ENCODE measurements at regions not wholly inside any gene's neighbourhood (a gene's known extent, or its start where the extent isn't known, plus 50 kb on each side); places are given as distances from the start of the nearest gene placed in this dataset.
A peak's percentile ranks its signal among the peaks of the same experiment; 100 is the strongest.
"Not testable (repeated sequence)": the region's sequence is repeated elsewhere in the genome, so short reads cannot be mapped to it uniquely, and the experiment has no call there.

DNA sequence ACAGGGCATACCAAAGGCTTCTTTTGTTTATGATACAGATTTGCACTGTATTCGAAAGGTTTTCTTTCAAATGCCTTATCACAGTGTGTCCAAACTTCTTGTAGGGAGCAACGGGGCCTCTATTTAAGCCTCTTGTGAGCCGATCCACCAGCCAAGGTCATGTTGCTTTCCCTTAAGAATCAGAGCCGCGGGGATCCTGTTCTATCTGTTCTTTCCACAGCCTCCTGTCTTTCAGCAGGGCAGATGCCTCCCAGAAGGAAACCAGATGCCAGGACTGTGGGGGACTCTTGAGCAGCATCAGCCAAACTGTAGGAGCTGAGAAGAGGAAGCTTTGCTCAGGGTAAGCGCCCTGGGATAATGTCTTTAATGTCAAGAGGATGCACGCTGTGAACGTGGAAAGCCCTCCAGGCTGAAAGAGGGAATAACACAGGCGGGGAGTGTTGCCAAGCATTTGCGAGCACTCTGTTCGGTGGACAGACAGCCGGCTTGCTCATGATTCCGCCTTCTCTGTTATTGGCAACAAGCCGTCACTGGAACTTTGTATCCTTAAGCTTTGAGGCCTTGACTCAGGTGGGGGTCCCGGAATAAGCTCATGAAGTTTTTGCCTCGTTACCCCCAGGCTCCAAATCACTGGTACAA is 279.8 kb upstream of the FRG1 start:
- no peaks in the 10 kb centered on the region for H3K4me1 ChIP-seq
- H3K36me3 ChIP-seq = no peaks in the 10 kb centered on the region
- H3K27me3 ChIP-seq = no peaks in the 10 kb centered on the region
- intact Hi-C loops (cut with DNase I) = no loop called here
- no peaks in the 10 kb centered on the region for H3K9me3 ChIP-seq
- WGBS = 46% methylated on average over 15 of the region's 16 CpGs
- DNase-seq (ENCODE audit: extremely low spot score) = no peak
- no peak overlapping the region for H3K4me3 ChIP-seq
- no peak overlapping the region for H3K27ac ChIP-seq (replicated peaks in 1 of 4)
- TF ChIP-seq, protein P1, sequence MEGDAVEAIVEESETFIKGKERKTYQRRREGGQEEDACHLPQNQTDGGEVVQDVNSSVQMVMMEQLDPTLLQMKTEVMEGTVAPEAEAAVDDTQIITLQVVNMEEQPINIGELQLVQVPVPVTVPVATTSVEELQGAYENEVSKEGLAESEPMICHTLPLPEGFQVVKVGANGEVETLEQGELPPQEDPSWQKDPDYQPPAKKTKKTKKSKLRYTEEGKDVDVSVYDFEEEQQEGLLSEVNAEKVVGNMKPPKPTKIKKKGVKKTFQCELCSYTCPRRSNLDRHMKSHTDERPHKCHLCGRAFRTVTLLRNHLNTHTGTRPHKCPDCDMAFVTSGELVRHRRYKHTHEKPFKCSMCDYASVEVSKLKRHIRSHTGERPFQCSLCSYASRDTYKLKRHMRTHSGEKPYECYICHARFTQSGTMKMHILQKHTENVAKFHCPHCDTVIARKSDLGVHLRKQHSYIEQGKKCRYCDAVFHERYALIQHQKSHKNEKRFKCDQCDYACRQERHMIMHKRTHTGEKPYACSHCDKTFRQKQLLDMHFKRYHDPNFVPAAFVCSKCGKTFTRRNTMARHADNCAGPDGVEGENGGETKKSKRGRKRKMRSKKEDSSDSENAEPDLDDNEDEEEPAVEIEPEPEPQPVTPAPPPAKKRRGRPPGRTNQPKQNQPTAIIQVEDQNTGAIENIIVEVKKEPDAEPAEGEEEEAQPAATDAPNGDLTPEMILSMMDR (IDR thresholded peaks at IDR 0.05) = no peak
- TF ChIP-seq POLR2A (IDR thresholded peaks at IDR 0.05; ENCODE audit: low read depth) (no peak), EP300 (IDR thresholded peaks at IDR 0.05) (no peak), POLR2AphosphoS5 (IDR thresholded peaks at IDR 0.05) (no peak)

DNA sequence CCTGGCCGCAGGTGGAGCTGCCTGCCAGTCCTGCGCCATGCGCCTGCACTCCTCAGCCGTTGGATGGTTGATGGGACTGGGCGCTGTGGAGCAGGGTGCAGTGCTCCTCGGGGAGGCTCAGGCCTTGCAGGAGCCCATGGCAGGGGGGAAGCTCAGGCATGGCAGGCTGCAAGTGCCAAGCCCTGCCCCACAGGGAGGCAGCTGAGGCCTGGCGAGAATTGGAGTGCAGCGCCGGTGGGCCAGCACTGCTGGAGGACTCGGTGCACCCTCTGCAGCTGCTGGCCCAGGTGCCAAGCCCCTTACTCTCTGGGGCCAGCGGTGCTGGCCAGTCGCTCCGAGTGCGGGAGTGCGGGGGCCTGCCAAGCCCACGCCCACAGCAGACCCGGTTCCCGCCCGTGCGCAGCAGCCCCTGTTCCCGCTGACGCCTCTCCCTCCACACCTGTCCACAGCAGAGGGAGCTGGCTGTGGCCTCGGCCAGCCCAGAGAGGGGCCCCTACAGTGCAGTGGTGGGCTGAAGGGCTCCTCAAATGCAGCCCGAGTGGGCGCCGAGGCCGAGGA is 275.9 kb upstream of the FRG1 start:
- Histone ChIP-seq H3K4me1 (no peaks in the 10 kb centered on the region), H3K4me3 (no peak overlapping the region), H3K27me3 (no peaks in the 10 kb centered on the region), H3K36me3 (no peaks in the 10 kb centered on the region), H3K9me3 (no peaks in the 10 kb centered on the region), H3K27ac (replicated peaks in 1 of 4) (no peak overlapping the region)
- DNase-seq (ENCODE audit: extremely low spot score) = peak; percentile 47
- intact Hi-C loops (cut with DNase I) = no loop called here
- WGBS = 97% methylated on average over 12 of the region's 27 CpGs
- TF ChIP-seq, protein P1 (IDR thresholded peaks at IDR 0.05) = no peak
- TF ChIP-seq POLR2A (IDR thresholded peaks at IDR 0.05; ENCODE audit: low read depth) (no peak), POLR2AphosphoS5 (IDR thresholded peaks at IDR 0.05) (no peak), EP300 (IDR thresholded peaks at IDR 0.05) (no peak)

DNA sequence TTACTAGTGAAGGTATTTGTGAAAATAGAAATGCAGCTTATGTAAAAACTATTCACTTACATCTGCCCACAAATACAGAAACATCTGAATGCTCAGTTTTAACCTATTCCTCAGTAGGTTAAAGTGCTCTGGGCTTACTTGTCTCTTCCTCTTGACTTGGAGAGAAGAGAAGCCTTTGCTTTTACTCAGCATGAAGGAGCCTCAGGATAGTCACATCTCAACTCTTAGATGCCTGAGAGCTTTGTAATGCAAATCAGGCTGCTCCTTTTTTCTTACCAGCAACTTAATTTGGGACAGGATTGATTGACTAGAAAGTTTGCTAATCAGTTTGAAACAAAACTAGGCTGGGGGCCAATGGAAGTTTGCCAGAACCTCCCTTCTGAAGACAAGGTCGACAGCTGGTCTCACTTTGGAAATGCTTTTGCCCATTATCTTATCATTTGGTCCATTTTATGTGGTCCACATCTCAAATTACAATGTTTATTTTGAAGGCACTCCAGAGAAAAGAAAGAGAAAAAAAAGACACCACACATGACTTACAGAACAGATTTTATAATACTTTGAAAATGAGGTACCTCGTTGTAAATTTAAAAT is 274.9 kb upstream of the FRG1 start:
- H3K27me3 ChIP-seq; H3K4me1 ChIP-seq; DNase-seq (ENCODE audit: extremely low spot score); H3K4me3 ChIP-seq; H3K36me3 ChIP-seq; H3K27ac ChIP-seq (replicated peaks in 1 of 4); intact Hi-C loops (cut with DNase I); H3K9me3 ChIP-seq: not testable (repeated sequence)
- 38% methylated on average over 2 of the region's 2 CpGs for WGBS

DNA sequence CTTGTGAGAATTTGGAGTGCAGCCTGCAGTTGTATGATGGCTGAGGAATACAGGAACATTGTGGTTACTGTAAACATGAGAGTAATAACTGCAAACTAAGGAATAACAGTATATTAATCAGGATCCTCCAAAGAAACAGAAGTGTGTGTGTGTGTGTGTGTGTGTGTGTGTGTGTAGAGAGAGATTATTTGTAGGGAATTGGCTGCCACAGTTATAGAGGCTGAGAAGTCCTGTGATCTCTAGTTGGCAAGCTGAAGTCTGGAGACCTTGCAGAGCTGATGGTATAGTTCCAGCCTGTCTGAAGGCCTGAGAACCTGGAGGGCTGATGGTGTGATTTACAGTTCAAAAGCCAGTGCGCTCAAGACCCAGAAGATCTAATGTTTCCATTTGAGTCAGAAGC is 273.3 kb upstream of the FRG1 start:
- H3K4me1 ChIP-seq; H3K9me3 ChIP-seq; H3K4me3 ChIP-seq; H3K36me3 ChIP-seq; DNase-seq (ENCODE audit: extremely low spot score); H3K27me3 ChIP-seq; H3K27ac ChIP-seq (replicated peaks in 1 of 4); intact Hi-C loops (cut with DNase I): not testable (repeated sequence)
- WGBS = no CpG with 5 or more reads among the region's 1 CpG

DNA sequence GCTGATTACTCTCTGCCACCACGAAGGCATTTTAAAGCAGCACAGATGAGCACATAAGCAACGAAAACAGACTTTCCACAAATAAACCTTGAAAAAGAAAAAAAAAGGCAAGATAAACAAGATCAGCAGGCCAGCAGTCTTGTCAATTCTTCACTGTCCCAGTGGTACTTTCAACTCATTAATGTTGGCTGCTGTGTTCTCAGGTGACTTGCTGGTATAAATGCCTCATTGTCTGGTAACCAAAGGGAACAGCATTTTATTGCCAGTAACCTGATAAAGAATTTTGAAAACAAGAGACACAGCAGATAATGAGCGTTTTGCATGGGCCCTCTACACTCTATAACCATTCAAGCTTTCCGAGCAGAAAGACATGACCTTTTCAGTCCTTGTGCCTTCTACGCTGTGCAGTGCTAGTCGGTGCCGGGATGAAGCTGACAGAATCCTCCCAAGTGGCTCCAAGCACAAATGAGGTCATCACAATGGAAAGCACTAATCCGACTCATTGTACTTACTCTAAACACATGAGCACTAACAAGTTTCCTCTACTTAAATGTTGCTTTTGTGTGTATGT is 242.9 kb upstream of the FRG1 start:
- H3K4me1 ChIP-seq; DNase-seq (ENCODE audit: extremely low spot score); H3K36me3 ChIP-seq; intact Hi-C loops (cut with DNase I); H3K27me3 ChIP-seq; H3K4me3 ChIP-seq; H3K9me3 ChIP-seq; H3K27ac ChIP-seq (replicated peaks in 1 of 4): not testable (repeated sequence)
- WGBS = no CpG with 5 or more reads among the region's 8 CpGs

DNA sequence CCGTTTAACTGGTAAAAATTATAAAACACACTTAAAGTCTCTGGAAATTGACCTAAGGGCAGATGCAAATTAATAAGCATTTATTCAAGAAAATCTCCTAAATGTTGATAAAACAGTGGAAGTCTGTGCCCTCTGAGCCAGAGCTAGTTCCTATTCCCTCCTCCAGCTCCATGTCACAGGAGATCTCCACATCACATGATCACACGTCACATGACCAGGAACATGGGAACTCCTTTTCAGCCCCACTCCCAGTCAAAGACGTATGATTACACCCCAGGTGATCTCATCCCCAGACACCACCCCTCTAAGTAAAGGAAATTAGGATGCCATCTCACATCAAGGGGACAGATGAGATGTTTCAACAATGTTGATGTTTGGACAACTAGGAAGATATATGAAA is 237.7 kb upstream of the FRG1 start:
- H3K4me3 ChIP-seq; intact Hi-C loops (cut with DNase I); H3K4me1 ChIP-seq; H3K9me3 ChIP-seq; H3K27me3 ChIP-seq; DNase-seq (ENCODE audit: extremely low spot score); H3K27ac ChIP-seq (replicated peaks in 1 of 4); H3K36me3 ChIP-seq: not testable (repeated sequence)
- WGBS = 85% methylated on average over 3 of the region's 3 CpGs

DNA sequence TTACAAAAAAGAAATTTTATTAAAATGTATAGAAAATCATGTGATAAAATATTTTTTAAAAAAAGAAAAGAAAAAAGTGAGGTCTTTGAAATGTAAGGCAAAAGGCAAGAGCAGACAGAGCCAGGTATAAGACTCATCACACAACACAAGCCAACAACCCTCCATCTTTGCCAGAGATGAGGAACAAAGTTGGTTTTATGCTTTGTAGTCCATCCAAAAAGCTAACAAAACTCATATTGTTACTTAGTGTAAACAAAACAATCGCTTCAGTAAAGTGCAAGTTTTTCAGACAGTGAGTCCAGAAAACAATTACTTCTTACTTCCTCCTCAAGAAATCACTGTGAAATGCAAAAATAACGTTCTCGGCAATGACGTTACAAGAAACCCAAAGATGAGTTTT is 233.9 kb upstream of the FRG1 start:
- H3K36me3 ChIP-seq; DNase-seq (ENCODE audit: extremely low spot score); intact Hi-C loops (cut with DNase I); H3K4me1 ChIP-seq; H3K9me3 ChIP-seq; H3K27ac ChIP-seq (replicated peaks in 1 of 4); H3K27me3 ChIP-seq; H3K4me3 ChIP-seq: not testable (repeated sequence)
- 67% methylated on average over 4 of the region's 4 CpGs for WGBS

DNA sequence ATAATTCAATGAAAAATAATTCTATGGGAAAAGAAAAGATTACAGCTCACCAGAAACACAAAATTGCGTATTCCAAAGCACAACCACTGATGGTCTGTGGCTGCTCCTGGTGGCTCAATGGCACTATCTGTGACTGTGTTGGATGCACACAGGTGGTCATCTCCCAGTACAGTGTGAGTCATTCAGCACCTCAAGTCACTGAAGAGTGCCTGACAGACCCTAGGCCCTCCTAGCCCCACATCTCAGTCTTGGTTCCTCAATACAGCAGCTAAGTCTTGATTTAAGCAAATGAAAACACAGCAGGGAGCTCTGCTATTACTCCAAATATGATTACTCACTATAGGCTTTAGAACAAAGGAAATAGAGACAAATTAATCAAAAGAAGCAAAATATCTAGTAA is 233.4 kb upstream of the FRG1 start:
- H3K27ac ChIP-seq (replicated peaks in 1 of 4); intact Hi-C loops (cut with DNase I); H3K4me1 ChIP-seq; H3K4me3 ChIP-seq; H3K27me3 ChIP-seq; H3K36me3 ChIP-seq; H3K9me3 ChIP-seq: not testable (repeated sequence)
- WGBS = 100% methylated on average over 1 of the region's 1 CpG
- DNase-seq (ENCODE audit: extremely low spot score) = peak; percentile 37

DNA sequence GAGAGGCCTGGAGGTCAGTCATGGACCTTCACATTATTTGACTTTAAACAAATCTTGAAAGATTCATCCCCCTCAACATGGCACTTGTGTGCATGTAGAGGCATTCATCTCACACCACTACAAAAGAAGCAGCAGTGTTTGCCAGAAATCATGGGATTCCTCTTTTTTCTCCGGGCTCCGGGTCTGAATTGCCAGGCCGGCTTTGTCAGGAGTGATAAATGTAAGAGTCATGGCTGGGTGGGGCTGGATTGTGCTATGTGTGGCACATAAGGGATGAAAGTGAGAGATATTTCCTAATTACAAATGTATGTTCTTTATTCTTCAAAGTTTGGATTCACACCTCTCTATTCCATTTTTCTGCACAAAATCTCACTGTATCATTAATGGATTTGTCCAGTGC is 228.7 kb upstream of the FRG1 start:
- H3K4me1 ChIP-seq; H3K9me3 ChIP-seq; H3K36me3 ChIP-seq; H3K27me3 ChIP-seq; H3K4me3 ChIP-seq; DNase-seq (ENCODE audit: extremely low spot score); H3K27ac ChIP-seq (replicated peaks in 1 of 4); intact Hi-C loops (cut with DNase I): not testable (repeated sequence)
- whole genome bisulfite sequencing = 85% methylated on average over 3 of the region's 3 CpGs
